ENCODE measurements at regions not wholly inside any gene's neighbourhood (a gene's known extent, or its start where the extent isn't known, plus 50 kb on each side); places are given as distances from the start of the nearest gene placed in this dataset.
"Not testable (repeated sequence)": the region's sequence is repeated elsewhere in the genome, so short reads cannot be mapped to it uniquely, and the experiment has no call there.

GRCh38 chr4:123535037-123535748 lies 138.6 kb downstream of the SPRY1 start:
- no peak for DNase-seq (ENCODE audit: low read depth in 3 of 3, low spot score in 1 of 3)

DNA sequence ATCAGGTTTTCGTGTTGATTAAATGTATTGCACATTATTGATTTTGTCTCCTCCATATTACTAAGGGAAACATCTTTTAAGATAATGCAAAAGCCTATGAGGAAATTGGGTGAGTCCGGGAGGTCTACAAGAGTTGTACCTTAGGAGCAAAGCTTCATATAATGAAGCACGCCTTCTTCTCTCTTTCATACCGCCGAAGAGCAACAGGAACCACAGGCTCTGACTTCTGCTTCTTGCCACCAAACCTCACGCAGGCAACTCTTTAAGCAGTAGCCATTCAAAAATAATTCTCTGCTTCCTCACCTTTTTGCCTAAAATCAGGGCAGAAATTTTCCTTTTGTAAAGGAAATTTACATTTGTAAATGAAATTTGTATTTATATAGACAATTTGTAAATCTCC lies 139.6 kb downstream of the SPRY1 start:
- DNase-seq (ENCODE audit: low read depth in 3 of 3, low spot score in 1 of 3), result no peak

- not testable (repeated sequence) for DNase-seq (ENCODE audit: low read depth in 3 of 3, low spot score in 1 of 3)
Observed at GRCh38 chr4:123537906-123538402, 141.4 kb downstream of the SPRY1 start.

- DNase-seq (ENCODE audit: low read depth in 3 of 3, low spot score in 1 of 3), result no peak
Observed at GRCh38 chr4:123545667-123546572, 149.3 kb downstream of the SPRY1 start.

DNA sequence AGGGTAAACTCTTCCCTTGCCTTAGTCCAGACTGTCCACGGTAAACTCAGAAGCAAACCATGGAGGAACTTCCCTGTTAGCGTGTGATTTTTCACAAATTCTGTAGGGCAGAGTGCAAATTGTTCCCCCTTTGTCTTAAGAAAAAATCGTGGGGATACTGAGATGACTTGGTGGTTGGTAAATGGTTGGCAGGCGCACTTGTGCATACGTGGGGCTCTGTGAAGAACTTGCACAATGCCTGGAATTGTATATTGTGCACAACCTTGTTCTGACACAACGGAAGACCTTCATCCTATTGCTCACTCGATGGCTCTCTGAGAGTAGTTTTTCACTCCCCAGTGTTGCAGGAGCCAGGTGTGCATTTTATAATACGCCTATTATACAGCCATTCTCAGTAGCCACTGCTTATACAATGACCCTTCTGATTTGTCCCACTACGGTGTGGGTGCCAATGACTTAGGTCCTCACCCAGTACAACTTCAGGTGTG lies 150.0 kb downstream of the SPRY1 start:
- DNase-seq (ENCODE audit: low read depth in 3 of 3, low spot score in 1 of 3), result no peak

- no peak for DNase-seq (ENCODE audit: low read depth in 3 of 3, low spot score in 1 of 3)
Observed at GRCh38 chr4:123547216-123548165, 150.9 kb downstream of the SPRY1 start.

DNA sequence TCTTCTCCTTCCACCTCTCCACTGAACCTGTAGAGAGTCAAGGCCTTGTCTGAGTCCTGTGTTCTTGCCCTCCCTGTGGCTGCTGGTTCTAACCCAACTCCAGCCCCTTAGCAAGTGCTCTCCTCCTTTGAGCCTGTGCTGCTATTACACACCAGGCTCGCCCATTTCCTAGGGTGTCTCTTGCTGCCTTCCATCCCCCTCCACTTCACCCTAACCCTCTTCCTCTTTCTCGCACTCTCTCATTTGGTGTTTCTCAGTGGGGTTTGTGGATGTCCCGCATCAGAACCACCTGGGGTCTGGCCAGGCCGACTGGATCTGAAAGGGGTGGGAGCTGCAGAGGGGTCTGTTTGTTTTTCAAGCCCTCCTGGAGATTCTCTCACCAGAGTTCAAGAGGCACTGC lies 156.7 kb downstream of the SPRY1 start:
- DNase-seq (ENCODE audit: low read depth in 3 of 3, low spot score in 1 of 3), result no peak

DNA sequence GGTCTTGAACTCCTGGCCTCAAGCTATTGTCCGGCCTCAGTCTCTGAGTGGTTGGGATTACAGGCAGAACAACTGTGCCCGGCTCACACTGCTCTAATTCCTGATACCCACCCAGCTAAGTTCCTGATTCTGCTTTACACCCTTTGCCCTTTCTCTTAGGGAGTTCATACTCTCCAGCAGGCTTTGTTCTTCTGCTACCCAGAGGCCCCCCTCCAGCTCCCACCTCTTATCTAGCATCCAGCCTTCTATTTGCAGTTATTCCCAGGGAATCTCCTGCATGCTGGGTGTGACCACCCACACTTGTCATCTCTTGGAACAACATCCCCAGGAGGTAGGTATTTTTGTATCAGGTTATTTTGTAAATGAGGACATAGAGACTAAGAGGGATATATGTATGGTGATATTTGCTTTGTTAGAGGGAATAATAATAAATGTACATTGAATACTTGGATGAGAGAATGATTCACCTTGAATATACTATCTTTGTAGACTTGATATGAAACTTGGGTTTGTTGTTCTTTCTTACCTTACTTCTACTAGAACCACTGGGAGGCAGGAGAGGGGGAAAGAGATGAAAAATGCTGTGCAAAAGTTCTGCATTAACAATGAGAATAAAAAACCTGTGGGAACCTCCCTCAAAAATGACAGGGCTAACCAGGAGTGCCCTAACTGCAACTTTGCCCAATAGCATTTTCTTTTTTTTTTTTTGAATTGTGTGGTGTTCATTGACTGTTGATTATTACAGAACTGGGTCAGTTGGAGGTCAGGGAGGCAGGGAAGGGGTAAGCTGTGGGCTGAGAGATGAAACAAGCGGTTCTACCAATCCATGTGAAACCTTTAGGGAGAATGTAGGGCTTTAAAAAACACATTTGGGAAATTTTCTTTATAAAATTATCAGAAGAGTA lies 157.4 kb downstream of the SPRY1 start:
- DNase-seq (ENCODE audit: low read depth in 3 of 3, low spot score in 1 of 3), result no peak

- DNase-seq (ENCODE audit: low read depth in 3 of 3, low spot score in 1 of 3), result no peak
Observed at GRCh38 chr4:123554801-123555232, 158.2 kb downstream of the SPRY1 start.

DNA sequence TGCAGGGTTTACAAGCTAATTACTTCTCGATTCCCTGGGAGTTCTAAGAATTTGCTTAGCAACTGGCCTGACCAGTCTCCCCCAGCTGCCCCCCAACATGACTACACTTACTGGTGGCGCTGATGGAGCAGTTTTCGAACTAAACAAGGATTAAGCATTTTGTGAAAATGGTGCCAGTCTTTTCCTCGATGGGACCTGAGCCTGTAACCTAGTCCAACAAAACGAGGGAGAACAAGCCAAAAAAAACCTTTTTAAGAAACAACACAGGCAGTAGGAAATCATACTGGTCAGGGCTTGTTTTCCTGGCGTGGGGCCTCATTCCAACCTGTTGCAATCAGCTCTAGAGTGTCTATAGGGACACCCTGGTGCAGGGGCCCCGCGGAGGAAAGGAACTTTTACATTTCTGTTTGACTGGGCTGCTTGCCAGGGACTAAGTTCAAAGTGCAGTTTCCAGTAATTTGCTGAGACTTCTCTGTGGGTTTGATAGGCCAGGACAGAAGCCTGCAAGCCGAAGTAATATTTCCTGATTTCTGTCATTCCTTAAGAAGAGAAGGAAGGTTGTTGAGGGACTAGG lies 158.7 kb downstream of the SPRY1 start:
- DNase-seq (ENCODE audit: low read depth in 3 of 3, low spot score in 1 of 3), result no peak

- DNase-seq (ENCODE audit: low read depth in 3 of 3, low spot score in 1 of 3), result no peak
Observed at GRCh38 chr4:123555807-123556273, 159.2 kb downstream of the SPRY1 start.

GRCh38 chr4:123556526-123556925 lies 159.9 kb downstream of the SPRY1 start:
- no peak for DNase-seq (ENCODE audit: low read depth in 3 of 3, low spot score in 1 of 3)

DNA sequence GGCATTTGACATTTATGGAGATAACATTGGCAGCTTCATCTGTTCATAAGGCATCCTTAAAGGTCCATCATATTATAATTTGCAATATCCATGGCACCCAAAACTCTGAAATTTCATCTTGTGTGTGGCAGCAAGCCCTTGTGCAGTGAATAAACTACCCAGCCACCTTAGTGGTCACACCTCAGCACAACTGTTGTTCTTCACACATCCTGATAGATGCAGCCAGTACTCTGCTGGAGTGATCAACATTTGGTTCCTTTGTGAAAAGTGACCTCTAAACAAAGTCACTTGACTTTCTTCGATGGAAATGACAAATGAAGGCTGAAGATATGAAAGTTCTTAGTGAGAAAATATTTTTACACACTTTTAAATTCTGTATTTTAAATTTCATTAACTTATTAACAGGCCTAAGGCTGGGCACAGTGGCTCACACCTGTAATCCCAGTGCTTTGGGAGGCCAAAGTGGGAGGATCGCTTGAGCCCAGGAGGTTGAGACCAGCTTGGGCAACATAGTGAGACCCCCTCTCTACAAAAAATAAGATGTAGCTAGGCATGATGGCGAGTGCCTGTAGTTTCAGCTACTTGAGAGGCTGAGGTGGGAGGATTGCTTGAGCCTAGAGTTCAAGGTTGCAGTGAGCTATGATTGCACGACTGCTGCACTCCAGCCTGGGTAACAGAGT lies 161.4 kb downstream of the SPRY1 start:
- no peak for DNase-seq (ENCODE audit: low read depth in 3 of 3, low spot score in 1 of 3)

DNA sequence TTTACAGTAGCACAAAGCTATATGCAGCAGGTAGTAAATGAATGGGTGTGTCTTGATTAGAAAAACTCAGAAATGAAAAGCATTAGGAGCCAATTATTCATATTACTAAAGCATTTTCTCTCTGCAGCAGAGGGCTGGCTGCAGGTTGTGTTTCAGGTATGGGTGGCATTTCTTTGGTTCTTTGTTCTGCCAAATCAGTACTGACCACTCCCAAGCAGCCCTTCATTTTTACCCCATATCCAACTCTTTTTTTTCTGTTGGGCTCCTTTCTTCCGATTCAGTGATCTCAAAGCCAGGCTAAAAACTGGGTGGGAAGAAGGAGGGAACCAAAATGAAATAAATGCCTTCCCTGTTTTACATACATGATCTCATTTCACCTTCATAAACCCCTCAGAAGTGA lies 162.3 kb downstream of the SPRY1 start:
- no peak for DNase-seq (ENCODE audit: low read depth in 3 of 3, low spot score in 1 of 3)

DNA sequence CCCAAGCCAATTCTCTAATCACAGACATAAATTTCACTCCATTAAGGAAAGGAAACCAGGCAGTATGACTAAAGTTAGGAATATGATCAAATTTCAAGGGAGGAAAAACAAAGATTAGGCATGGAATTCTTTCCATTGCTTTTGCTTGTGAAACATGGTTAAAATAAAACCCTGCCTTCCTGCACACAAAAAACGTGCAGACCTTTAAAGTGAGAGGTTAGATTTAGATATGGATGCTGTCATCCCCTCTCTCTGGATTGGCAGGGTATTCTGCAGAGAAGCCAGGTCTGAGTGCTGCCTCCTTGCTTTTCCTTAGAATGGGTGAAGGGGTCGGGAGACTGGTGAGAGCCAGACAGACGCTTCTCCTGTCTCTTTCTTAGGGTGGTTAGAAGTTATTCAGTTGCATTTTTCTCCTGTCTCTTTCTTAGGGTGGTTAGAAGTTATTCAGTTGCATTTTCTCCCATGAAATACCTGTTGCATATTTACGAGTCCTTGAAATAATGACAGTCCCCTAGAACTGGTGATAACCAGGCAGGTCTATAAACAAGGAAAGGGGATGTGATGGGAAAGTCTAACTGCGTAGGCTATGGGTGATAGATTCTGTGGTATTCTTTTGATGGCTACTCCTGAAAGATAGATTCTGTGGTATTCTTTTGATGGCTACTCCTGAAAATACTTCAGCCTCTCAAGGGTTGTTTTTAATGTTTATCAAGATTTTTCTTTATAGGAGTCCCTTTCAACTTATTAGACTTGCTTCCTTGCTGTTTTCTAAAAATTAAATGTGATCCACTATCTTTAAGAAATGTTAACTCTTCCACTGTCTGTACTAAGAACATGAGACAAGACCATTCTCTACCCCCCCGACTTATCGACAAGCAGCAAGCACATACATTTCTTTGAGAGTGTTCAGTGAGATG lies 163.6 kb downstream of the SPRY1 start:
- DNase-seq (ENCODE audit: low read depth in 3 of 3, low spot score in 1 of 3), result no peak

- DNase-seq (ENCODE audit: low read depth in 3 of 3, low spot score in 1 of 3), result no peak
Observed at GRCh38 chr4:123561525-123561924, 164.9 kb downstream of the SPRY1 start.

- DNase-seq (ENCODE audit: low read depth in 3 of 3, low spot score in 1 of 3), result no peak
Observed at GRCh38 chr4:123562994-123563750, 166.6 kb downstream of the SPRY1 start.
